HCT116 (cell line): ENCODE measurements at regions not wholly inside any gene's neighbourhood (a gene's known extent, or its start where the extent isn't known, plus 50 kb on each side); places are given as distances from the start of the nearest gene placed in this dataset.

Experiments used
- ATAC-seq: fragments of 200-7000 bp; cut with Tn5 transposase; 2 replicates; pipeline ENCODE4 v1.9.1; 2020; ENCODE audit warnings: mild to moderate bottlenecking, moderate library complexity
- BruUV-seq: library from RNA; stranded (reverse); fragments of 400-500 nt; replicated peaks from 2 replicates; lab custom pipeline; 2021; lab: Mats Ljungman, UMichigan
- CTCF ChIA-PET: fragments of 300-600 bp; sonication (Branson Sonifier 250); formaldehyde crosslinking; loops from one replicate; lab custom pipeline; 2021; ENCODE audit warnings: antibody characterized with exemption; lab: Charles Lee
- POLR2A ChIA-PET: fragments of 300-600, 350-600 bp; sonication (Branson Sonifier 250); formaldehyde crosslinking; loops from one replicate; lab custom pipeline; 2021; ENCODE audit warnings: antibody characterized with exemption; lab: Charles Lee
- RAD21 ChIA-PET, 2 experiments: fragments of 300-600 bp; sonication (Branson Sonifier 250); formaldehyde crosslinking; loops; one replicate each; lab custom pipeline; 2023; ENCODE audit warnings: low total read pairs in 2 of 2; ENCODE audit not compliant: uncharacterized antibody in 2 of 2, unreplicated experiment in 2 of 2, low non-redundant PET in 1 of 2; lab: Charles Lee
- DNase-seq: peaks from one replicate; pipeline ENCODE4 v3.0.0-alpha.2; 2010; ENCODE audit warnings: low read depth, low spot score
- H2AFZ ChIP-seq: fragments of 200-600 bp; shearing (Covaris generic), sonication (generic); 2 replicates; pipeline ENCODE4 v1.6.1; 2017; ENCODE audit warnings: low read depth, mixed run types, mixed read lengths, antibody characterized with exemption, low read length; ENCODE audit not compliant: poor library complexity, severe bottlenecking
- H3K27ac ChIP-seq: 2 replicates; pipeline ENCODE4 v1.5.1; 2012; ENCODE audit warnings: low read depth, low read length
- H3K27me3 ChIP-seq: fragments of 200-600 bp; sonication (generic); 2 replicates; pipeline ENCODE4 v1.6.1; 2016; ENCODE audit warnings: mixed run types, low read length, mixed read lengths; ENCODE audit not compliant: insufficient read depth
- H3K36me3 ChIP-seq, 2 experiments: fragments of 200-500 bp in 1 of 2; fragments of 200-600 bp in 1 of 2; sonication (Bioruptor generic) in 1 of 2; sonication (generic) in 1 of 2; 2 replicates each; pipeline versions ENCODE4 v1.5.1 to v1.6.1; 2014 to 2016; ENCODE audit warnings: low read length in 2 of 2, inconsistent platforms in 1 of 2, mixed read lengths in 1 of 2, mixed run types in 1 of 2; ENCODE audit not compliant: insufficient read depth in 2 of 2, control insufficient read depth in 1 of 2
- H3K4me1 ChIP-seq, 2 experiments: fragments of 200-600 bp in 1 of 2; sonication (generic) in 1 of 2; 2 replicates each; pipeline versions ENCODE4 v1.5.1 to v1.6.1; 2012 to 2017; ENCODE audit warnings: low read length in 2 of 2, inconsistent platforms in 1 of 2, mild to moderate bottlenecking in 1 of 2, mixed read lengths in 1 of 2, mixed run types in 1 of 2, moderate library complexity in 1 of 2; ENCODE audit not compliant: insufficient read depth in 2 of 2, control insufficient read depth in 1 of 2
- H3K4me2 ChIP-seq: fragments of 200-600 bp; sonication (generic); 2 replicates; pipeline ENCODE4 v1.6.1; 2017; ENCODE audit warnings: mixed run types, low read length, mixed read lengths
- H3K4me3 ChIP-seq, 2 experiments: fragments of 200-600 bp in 1 of 2; sonication (generic) in 1 of 2; replicated peaks in 1 of 2; 2 replicates each; pipeline ENCODE4 v1.5.1; 2011 to 2016; ENCODE audit warnings: low read length in 2 of 2, control low read depth in 1 of 2, low read depth in 1 of 2, mild to moderate bottlenecking in 1 of 2, mixed read lengths in 1 of 2, mixed run types in 1 of 2
- H3K79me2 ChIP-seq: fragments of 200-600 bp; sonication (generic); 2 replicates; pipeline ENCODE4 v1.6.1; 2017; ENCODE audit warnings: mild to moderate bottlenecking, mixed run types, low read length, moderate library complexity, mixed read lengths; ENCODE audit not compliant: insufficient read depth
- H3K9ac ChIP-seq: fragments of 200-600 bp; sonication (generic); 2 replicates; pipeline ENCODE4 v1.6.1; 2016; ENCODE audit warnings: low read length, mixed read lengths
- H3K9me2 ChIP-seq: fragments of 200-600 bp; sonication (generic), shearing (Covaris generic); 2 replicates; pipeline ENCODE4 v1.6.1; 2017; ENCODE audit warnings: mixed run types, mild to moderate bottlenecking, moderate library complexity; ENCODE audit not compliant: insufficient read depth
- H3K9me3 ChIP-seq, 2 experiments: fragments of 200-500 bp in 1 of 2; fragments of 200-600 bp in 1 of 2; sonication (Bioruptor generic) in 1 of 2; sonication (generic) in 1 of 2; 2 replicates each; pipeline ENCODE4 v1.6.1; 2014 to 2017; ENCODE audit warnings: low read length in 2 of 2, mixed read lengths in 2 of 2, inconsistent platforms in 1 of 2, low read depth in 1 of 2, mild to moderate bottlenecking in 1 of 2, mixed run types in 1 of 2, moderate library complexity in 1 of 2; ENCODE audit not compliant: control insufficient read depth in 1 of 2, insufficient read depth in 1 of 2
- H4K20me1 ChIP-seq: fragments of 200-600 bp; sonication (generic), shearing (Covaris generic); 2 replicates; pipeline ENCODE4 v1.6.1; 2017; ENCODE audit warnings: mixed run types, mild to moderate bottlenecking, moderate library complexity; ENCODE audit not compliant: insufficient read depth
- CTCF ChIP-seq, 3 experiments: fragments of 200-600 bp in 1 of 3; sonication (generic) in 1 of 3; IDR thresholded peaks in 2 of 3; conservative IDR thresholded peaks in 1 of 3; 2 replicates each; pipeline ENCODE4 v1.5.1; 2012 to 2017; ENCODE audit warnings: low read depth in 2 of 3, low read length in 2 of 3, antibody characterized with exemption in 1 of 3, borderline replicate concordance in 1 of 3, control low read depth in 1 of 3, mild to moderate bottlenecking in 1 of 3, mixed read lengths in 1 of 3, mixed run types in 1 of 3, moderate library complexity in 1 of 3; ENCODE audit not compliant: insufficient read depth in 1 of 3
- FOSL1 ChIP-seq: IDR thresholded peaks from 2 replicates; pipeline ENCODE4 v1.6.1; 2012; ENCODE audit warnings: low read depth
- RAD21 ChIP-seq: IDR thresholded peaks from 2 replicates; pipeline ENCODE4 v1.6.1; 2012; ENCODE audit warnings: low read depth, mild to moderate bottlenecking
- TCF7L2 ChIP-seq: IDR thresholded peaks from 2 replicates; pipeline ENCODE4 v1.7.0; 2011; ENCODE audit warnings: borderline replicate concordance, inconsistent platforms; ENCODE audit not compliant: insufficient read depth, insufficient read length; ENCODE audit errors: extremely low read depth
- ZBTB33 ChIP-seq: IDR thresholded peaks from 2 replicates; pipeline ENCODE4 v1.6.1; 2011; ENCODE audit warnings: mild to moderate bottlenecking, low read length, moderate library complexity; ENCODE audit not compliant: insufficient replicate concordance; ENCODE audit errors: extremely low read depth
- intact Hi-C: fragments of 100-400 bp; cut with micrococcal nuclease; formaldehyde crosslinking; loops from 2 replicates; pipeline ENCODE4 v1.10.0; 2022

- Histone ChIP-seq H2AFZ (no peak overlapping the region), H3K4me1 (no peaks in the 10 kb centered on the region), H3K9me3 (no peaks in the 10 kb centered on the region), H3K36me3 (no peaks in the 10 kb centered on the region), H4K20me1 (no peaks in the 10 kb centered on the region), H3K9me2 (no peaks in the 10 kb centered on the region), H3K4me2 (no peak overlapping the region), H3K27me3 (no peaks in the 10 kb centered on the region), H3K4me3 (no peak overlapping the region), H3K79me2 (no peaks in the 10 kb centered on the region), H3K27ac (no peak overlapping the region), H3K9ac (no peak overlapping the region)
- intact Hi-C loops: no loop called here
- CTCF ChIA-PET: no interaction called here
- POLR2A ChIA-PET: no interaction called here
- TF ChIP-seq ZBTB33 (no peak), FOSL1 (no peak), CTCF (IDR thresholded peaks at IDR 0.05 in 2 of 3, conservative IDR thresholded peaks at IDR 0.05 in 1 of 3; ENCODE audit: borderline replicate concordance in 1 of 3, insufficient read depth in 1 of 3, low read depth in 2 of 3, low read length in 2 of 3) (no peak), RAD21 (no peak), TCF7L2 (no peak)
- RAD21 ChIA-PET: no interaction called here
- ATAC-seq (no peak), DNase-seq (no peak)
- no TSS peak for BruUV-seq
Observed at GRCh38 chr4:84269536-84270044, 229.5 kb downstream of the NKX6-1 start.
